M059J (cell line): ENCODE measurements at regions not wholly inside any gene's neighbourhood (a gene's known extent, or its start where the extent isn't known, plus 50 kb on each side); places are given as distances from the start of the nearest gene placed in this dataset.

Experiments
- DNase-seq: peaks from one replicate; pipeline ENCODE4 v3.0.0-alpha.2; 2012; ENCODE audit warnings: low read depth

DNA sequence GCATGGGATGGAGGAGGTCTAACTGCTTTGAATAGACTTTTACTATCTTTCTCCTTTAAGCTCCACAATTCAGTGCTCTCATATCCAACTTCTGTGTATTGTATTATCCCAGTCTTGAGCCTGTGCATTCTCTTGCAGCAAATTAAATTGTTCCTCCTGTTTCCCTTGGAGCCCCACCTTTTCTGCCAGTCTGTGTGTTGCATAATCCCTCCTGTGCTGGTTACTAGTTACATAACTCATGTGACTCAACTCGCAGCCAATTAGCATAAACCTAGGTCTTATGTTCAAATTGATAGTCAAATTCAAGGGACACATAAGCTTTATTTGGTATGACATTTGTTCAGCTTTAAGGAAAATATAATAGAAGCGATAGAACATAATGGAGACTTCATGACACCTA is 1863.5 kb downstream of the MRPL39 start:
- DNase-seq, result no peak

DNA sequence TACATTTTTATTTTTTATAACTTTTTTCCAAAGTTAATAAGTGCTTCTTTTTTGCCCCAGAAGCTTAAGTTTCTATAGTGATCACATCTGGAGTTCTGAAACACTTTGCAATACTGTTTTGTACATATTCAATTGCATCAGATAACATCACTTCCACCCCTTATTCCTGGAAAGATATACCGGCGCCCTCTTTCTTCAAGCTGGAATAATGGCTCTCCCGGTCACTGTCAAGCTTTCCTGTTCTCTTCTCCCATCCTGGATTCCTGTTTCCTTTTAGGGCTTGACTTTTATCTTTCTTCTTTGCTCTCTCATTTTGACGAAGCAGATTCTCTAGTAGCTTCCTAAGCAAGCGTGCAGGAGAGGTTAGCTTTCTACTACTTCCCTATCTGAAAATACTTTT is 1866.8 kb downstream of the MRPL39 start:
- no peak for DNase-seq

GRCh38 chr21:23732776-23733175 is 1874.5 kb downstream of the MRPL39 start:
- no peak for DNase-seq

DNA sequence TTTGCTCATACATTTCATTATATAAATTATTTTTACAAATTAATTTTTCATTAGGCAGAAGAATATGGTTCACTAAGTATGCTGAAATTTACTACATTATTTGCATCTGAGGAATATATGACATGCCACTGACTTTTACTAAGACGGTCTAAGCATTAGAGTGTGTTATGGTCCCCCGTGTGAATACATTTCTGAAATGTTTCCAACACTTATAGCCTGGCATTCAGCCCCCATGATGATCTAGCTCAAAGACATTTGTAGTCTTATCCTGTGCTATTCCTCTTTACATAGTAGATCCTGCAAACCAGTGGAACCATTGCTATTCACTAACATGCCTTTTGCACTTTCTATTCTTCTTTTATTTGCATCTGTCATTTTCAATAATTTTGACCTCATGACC is 1878.0 kb downstream of the MRPL39 start:
- DNase-seq, result no peak

- DNase-seq, result no peak
These were observed 1881.7 kb downstream of the MRPL39 start for GRCh38 chr21:23725576-23725975.

GRCh38 chr21:23718446-23719285 is 1888.6 kb downstream of the MRPL39 start:
- DNase-seq, result no peak

DNA sequence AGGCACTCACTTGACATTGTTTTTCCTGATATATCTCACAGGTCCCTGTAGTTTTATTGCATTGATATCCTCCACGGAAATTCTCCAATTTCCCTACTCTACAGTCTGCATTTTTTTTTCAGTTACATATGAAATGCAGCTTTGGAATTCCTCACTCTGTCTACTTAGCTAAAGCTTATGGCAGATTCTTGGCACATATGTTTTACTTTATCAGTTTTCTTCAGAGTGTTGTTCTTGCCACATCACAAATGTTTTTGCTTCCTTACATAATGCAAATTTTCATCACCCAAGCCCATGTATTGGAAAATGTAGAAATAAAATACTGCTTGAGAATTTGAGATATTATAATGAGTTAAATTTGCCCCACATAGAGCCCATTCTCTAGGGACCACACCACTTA is 1895.1 kb downstream of the MRPL39 start:
- no peak for DNase-seq

DNA sequence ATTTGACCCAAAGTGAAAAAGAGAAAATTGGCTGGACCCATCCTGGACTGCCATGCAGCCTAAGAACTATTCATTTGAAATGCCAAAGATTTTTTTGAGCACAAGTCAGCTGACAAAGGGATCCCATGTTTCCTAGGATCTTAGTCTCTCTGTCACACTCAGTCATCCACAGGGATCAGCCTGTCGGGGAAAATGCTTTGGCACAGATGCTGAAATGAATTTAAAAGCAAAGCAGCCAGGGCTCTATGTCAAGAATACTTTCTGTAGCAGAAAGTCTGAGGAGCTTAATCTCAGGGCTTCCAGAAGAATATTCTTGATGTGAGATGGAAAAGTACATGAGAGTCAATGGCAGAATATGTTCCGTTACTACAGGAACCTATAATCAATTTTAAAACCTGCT is 1900.8 kb downstream of the MRPL39 start:
- DNase-seq, result no peak

GRCh38 chr21:23699402-23699801 is 1907.9 kb downstream of the MRPL39 start:
- DNase-seq, result no peak

DNA sequence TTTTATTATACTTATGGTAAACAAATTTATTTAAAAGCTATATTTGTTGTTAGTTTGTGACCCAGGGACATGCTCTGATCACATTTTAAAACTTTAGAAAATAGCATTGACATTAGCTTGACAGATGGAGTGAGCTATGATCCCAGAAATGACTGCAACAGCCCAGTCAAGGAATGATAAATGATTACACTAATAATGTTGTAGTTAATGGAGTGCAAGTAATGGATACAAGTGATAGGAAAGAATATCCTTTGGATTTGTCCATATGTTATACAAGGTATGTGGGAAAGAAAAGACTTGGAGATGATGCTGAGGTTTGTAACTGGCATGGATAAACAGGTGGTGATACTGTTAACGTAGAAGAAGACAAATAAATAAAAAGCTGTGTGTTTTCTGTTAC is 1908.7 kb downstream of the MRPL39 start:
- no peak for DNase-seq

DNA sequence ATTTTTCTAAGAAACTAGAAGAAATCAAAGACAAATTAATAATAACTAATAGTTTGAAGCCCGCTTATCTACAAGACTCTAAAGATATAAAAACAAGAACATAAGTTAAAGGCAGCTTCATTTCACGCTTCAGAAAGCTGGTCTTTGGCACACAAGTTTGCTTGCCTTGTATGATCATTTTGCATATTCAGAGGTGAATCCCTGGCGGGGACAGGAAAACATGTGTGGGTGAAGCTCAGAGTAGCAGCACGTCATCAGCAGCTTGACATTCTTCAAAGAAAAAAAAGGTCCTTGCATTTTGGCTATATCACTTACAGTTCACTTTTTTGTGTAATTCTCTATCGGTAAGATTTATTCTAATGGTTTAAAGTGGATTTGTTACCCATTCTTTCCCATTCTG is 1911.8 kb downstream of the MRPL39 start:
- no peak for DNase-seq

DNA sequence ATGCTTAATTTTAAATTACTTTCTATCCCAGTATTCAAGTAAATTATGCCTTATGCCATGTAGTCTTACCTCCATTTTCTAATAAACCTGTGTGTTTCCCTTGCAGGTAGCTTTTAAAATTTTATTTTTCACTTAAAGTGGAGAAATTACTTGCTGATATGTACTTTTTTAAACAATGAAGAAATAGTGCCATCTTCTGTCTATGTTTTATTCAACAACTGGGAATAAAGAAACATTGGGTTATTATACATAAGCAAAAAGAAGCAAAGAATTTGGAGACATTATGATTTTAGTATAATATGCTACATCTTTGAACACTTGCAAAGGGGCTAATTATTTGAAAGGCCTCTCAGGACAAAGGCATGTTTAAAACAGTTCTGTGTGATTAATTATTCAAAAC is 1912.9 kb downstream of the MRPL39 start:
- DNase-seq, result no peak

DNA sequence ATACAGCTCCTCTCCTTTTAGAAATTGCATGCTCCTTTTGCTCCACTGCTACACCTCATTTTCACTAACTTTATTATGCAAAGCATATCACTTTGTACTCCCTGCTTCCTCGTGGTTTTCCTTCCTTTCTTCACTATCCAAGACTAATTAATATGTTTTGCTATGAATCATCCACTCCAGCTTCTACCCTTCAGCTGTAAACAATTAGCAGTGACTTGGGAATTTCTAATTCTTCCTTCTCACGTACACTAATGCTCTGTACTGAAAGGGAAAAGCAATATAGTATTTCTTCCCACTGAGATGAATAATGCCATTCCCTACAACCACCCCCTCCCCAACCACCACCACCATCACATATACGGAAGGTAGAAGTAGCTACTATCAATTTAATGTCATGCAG is 1917.0 kb downstream of the MRPL39 start:
- peak; percentile 0 for DNase-seq

DNA sequence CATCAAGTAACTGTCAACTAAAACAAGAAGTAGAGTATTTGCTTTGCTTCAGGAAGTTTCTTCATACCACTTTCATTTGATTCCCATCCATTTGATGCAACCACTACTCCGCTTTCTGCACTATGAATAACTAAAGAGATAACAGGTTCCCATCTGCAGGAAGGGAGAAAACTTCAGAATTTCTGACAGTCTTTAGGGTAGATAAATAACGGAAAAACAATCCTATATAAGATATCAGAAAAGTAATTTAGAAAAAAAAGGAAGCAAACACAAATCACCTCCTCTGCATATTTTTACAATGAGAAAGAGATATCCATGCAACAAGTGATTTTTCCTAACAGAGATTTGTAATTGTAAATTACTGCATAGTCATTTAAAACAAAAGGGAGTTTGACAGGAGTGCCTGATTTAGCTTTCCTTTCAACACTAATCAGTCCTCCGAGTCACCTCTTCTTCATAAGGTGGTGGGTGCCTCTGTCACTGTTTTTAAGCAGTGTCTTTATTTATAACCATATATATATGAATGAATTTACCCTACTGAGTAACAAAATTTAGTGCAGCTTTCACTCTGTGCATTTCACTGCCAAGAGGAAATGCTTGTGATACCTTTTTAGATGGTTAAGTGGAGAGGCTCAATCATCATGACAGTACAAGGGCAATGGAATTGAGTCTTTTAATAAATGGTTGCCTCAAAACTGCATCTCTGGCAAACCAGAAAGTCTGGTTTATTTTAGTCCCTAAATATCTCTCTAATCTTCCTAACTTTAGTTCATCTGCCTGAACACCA is 1920.4 kb downstream of the MRPL39 start:
- no peak for DNase-seq

GRCh38 chr21:23684431-23684830 is 1922.8 kb downstream of the MRPL39 start:
- DNase-seq, result no peak

DNA sequence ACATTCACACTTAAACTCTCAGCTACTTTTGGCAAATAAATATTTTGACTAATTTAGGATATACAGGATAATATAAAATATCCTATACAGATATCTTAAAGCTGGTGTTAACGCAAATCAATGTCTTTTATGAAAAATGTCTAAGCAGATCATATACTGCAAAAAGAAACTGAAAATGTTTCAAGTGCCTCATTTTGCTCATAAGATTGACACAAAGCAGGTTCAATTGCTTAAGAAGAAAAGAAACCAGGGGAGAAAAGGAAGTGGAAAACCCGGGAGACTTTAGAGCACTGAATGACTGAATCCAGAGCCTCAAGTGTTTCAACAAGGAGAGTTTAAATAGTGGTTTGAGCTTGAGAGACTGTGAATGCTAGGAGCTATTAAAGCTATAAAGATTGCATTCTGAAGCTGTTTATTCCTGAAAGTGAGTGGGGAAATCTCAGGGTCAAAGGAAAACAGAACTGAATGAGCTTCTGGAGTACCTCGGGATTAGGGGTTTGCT is 1943.0 kb downstream of the MRPL39 start:
- DNase-seq, result no peak

- no peak for DNase-seq
These were observed 1946.7 kb downstream of the MRPL39 start for GRCh38 chr21:23660560-23660959.

- DNase-seq, result no peak
These were observed 1962.5 kb downstream of the MRPL39 start for GRCh38 chr21:23644768-23645167.

DNA sequence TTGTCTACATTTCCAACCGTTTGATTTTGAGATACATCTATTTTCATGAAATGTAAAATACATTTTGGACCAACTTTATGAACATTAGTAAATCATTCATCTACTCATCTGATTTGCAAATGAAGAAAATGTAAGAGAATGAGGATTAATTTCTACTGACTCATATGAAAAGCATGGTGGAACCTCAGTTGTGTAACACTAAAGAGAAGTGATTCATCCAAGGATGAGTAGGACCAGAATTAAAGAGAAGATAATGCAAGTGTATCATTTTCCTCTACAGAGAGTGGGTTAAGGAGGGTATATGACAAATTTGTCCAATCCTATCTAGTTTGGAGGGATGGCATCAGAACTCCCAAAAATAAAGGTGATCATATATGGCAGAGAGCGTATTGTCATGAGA is 1967.6 kb downstream of the MRPL39 start:
- no peak for DNase-seq

- DNase-seq, result no peak
These were observed 1969.1 kb downstream of the MRPL39 start for GRCh38 chr21:23638131-23638695.

GRCh38 chr21:23633447-23633940 is 1973.8 kb downstream of the MRPL39 start:
- no peak for DNase-seq

- no peak for DNase-seq
These were observed 1983.0 kb downstream of the MRPL39 start for GRCh38 chr21:23624281-23624680.

DNA sequence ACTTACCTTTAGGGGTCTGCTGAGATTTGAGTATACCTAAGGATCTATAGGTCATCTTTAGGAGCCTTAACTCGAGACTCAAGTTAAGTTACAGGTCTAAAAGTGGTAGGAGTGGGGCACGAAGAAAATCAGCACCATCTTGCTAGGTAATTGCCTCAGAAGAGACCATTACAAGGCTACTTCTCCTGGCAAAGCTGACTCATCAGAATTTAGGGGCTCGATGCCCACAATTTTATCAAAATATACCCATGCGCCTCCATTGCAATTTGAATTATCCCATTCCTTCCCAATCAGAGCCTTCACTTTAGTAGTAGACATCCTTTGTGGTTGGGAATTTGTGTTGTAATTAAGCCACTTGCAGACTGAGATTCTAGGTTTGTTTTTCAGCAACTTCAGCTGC is 1994.3 kb downstream of the MRPL39 start:
- DNase-seq, result no peak
